A673 (cell line): ENCODE measurements at regions not wholly inside any gene's neighbourhood (a gene's known extent, or its start where the extent isn't known, plus 50 kb on each side); places are given as distances from the start of the nearest gene placed in this dataset.

Source experiments
- BruUV-seq: library from RNA; stranded (reverse); fragments of 400-500 nt; replicated peaks from 2 replicates; lab custom pipeline; 2021; lab: Mats Ljungman, UMichigan
- CTCF ChIA-PET: fragments of 300-600 bp; sonication (Branson Sonifier 250); formaldehyde crosslinking; loops from one replicate; lab custom pipeline; 2022; ENCODE audit warnings: antibody characterized with exemption; lab: Charles Lee
- POLR2A ChIA-PET: fragments of 300-600 bp; sonication (Branson Sonifier 250); formaldehyde crosslinking; loops from one replicate; lab custom pipeline; 2022; ENCODE audit warnings: antibody characterized with exemption; ENCODE audit not compliant: low non-redundant PET; lab: Charles Lee
- DNase-seq: peaks from one replicate; pipeline ENCODE4 v3.0.0-alpha.2; 2015; ENCODE audit warnings: low spot score
- H3K27ac ChIP-seq: fragments of 200-600 bp; sonication (generic); 2 replicates; pipeline ENCODE4 v1.5.1; 2016; ENCODE audit warnings: mixed run types, low read depth, mild to moderate bottlenecking, mixed read lengths, antibody characterized with exemption, low read length; ENCODE audit not compliant: poor library complexity, severe bottlenecking
- H3K27me3 ChIP-seq: fragments of 200-600 bp; sonication (generic); replicated peaks from 2 replicates; pipeline ENCODE4 v1.6.1; 2017; ENCODE audit warnings: mixed run types, low read depth, mild to moderate bottlenecking, mixed read lengths, antibody characterized with exemption, low read length; ENCODE audit not compliant: insufficient read depth, poor library complexity
- H3K36me3 ChIP-seq: fragments of 200-600 bp; sonication (generic); 2 replicates; pipeline ENCODE4 v1.6.1; 2016; ENCODE audit warnings: mixed run types, mild to moderate bottlenecking, mixed read lengths, antibody characterized with exemption, low read length; ENCODE audit not compliant: insufficient read depth, poor library complexity, severe bottlenecking
- H3K4me1 ChIP-seq: fragments of 200-600 bp; sonication (generic); 2 replicates; pipeline ENCODE4 v1.6.1; 2017; ENCODE audit warnings: mixed run types, mild to moderate bottlenecking, mixed read lengths, antibody characterized with exemption, low read length; ENCODE audit not compliant: insufficient read depth, poor library complexity, severe bottlenecking
- H3K4me3 ChIP-seq: fragments of 200-600 bp; sonication (generic); 2 replicates; pipeline ENCODE4 v1.5.1; 2016; ENCODE audit warnings: low read depth, mixed run types, mild to moderate bottlenecking, mixed read lengths, low read length; ENCODE audit not compliant: poor library complexity, severe bottlenecking
- H3K9me3 ChIP-seq: fragments of 200-600 bp; sonication (generic); 2 replicates; pipeline ENCODE4 v1.6.1; 2016; ENCODE audit warnings: mixed run types, low read depth, mild to moderate bottlenecking, mixed read lengths, antibody characterized with exemption, low read length; ENCODE audit not compliant: poor library complexity, severe bottlenecking
- EZH2 ChIP-seq: fragments of 200-600 bp; sonication (generic); IDR thresholded peaks from 2 replicates; pipeline ENCODE4 v1.6.1; 2017; ENCODE audit warnings: borderline replicate concordance, low read depth, mild to moderate bottlenecking, mixed read lengths, antibody characterized with exemption, low read length; ENCODE audit not compliant: poor library complexity, severe bottlenecking
- intact Hi-C: fragments of 100-400 bp; cut with micrococcal nuclease; formaldehyde crosslinking; loops from one replicate; pipeline ENCODE4 v1.10.0; 2022; ENCODE audit not compliant: unreplicated experiment
- TF ChIP-seq, protein P1 (sequence below): fragments of 300-800, 200-600 bp; sonication (generic); conservative IDR thresholded peaks from 2 replicates; pipeline ENCODE4 v1.5.1; 2017; ENCODE audit warnings: low read depth, mild to moderate bottlenecking, antibody characterized with exemption, low read length, moderate library complexity, mixed read lengths

DNA sequence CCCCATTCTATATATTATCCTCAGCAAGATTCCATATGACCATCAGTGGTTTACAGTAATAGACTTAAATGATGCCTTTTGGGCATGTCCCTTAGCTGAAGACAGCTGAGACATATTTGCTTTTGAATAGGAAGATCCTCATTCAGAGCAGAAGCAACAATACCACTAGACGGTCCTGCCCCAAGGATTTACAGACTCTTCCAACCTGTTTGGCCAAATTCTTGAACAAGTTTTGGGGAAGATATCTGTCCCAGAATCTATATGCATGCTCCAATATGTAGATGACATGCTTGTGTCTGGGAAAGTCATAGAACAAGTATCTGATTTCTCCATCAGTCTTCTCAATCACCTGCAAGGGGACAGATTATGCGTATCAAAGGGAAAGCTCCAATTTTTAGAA lies 137.1 kb upstream of the RMP24 start:
- Histone ChIP-seq H3K27me3 (no peaks in the 10 kb centered on the region), H3K9me3 (no peaks in the 10 kb centered on the region), H3K4me3 (no peak overlapping the region), H3K4me1 (no peaks in the 10 kb centered on the region), H3K27ac (no peak overlapping the region), H3K36me3 (no peaks in the 10 kb centered on the region)
- no peak for TF ChIP-seq EZH2
- TF ChIP-seq, protein P1, sequence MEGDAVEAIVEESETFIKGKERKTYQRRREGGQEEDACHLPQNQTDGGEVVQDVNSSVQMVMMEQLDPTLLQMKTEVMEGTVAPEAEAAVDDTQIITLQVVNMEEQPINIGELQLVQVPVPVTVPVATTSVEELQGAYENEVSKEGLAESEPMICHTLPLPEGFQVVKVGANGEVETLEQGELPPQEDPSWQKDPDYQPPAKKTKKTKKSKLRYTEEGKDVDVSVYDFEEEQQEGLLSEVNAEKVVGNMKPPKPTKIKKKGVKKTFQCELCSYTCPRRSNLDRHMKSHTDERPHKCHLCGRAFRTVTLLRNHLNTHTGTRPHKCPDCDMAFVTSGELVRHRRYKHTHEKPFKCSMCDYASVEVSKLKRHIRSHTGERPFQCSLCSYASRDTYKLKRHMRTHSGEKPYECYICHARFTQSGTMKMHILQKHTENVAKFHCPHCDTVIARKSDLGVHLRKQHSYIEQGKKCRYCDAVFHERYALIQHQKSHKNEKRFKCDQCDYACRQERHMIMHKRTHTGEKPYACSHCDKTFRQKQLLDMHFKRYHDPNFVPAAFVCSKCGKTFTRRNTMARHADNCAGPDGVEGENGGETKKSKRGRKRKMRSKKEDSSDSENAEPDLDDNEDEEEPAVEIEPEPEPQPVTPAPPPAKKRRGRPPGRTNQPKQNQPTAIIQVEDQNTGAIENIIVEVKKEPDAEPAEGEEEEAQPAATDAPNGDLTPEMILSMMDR, result no peak
- BruUV-seq, result no TSS peak
- intact Hi-C loops, result no loop called here
- DNase-seq, result no peak
- CTCF ChIA-PET, result no interaction called here
- POLR2A ChIA-PET, result no interaction called here

GRCh38 chr18:35835833-35836232 lies 136.6 kb upstream of the RMP24 start:
- intact Hi-C loops, result no loop called here
- H3K27me3 ChIP-seq, result no peaks in the 10 kb centered on the region
- TF ChIP-seq, protein P1, result no peak
- TF ChIP-seq EZH2, result no peak
- DNase-seq, result no peak
- no TSS peak for BruUV-seq
- H3K36me3 ChIP-seq, result no peaks in the 10 kb centered on the region
- H3K4me1 ChIP-seq, result no peaks in the 10 kb centered on the region
- no peak overlapping the region for H3K27ac ChIP-seq
- no peak overlapping the region for H3K4me3 ChIP-seq
- H3K9me3 ChIP-seq, result no peaks in the 10 kb centered on the region
- ChIA-PET CTCF (no interaction called here), POLR2A (no interaction called here)

GRCh38 chr18:35836932-35837331 lies 135.5 kb upstream of the RMP24 start:
- no peak overlapping the region for H3K27ac ChIP-seq
- no peak for TF ChIP-seq EZH2
- TF ChIP-seq, protein P1, result no peak
- intact Hi-C loops, result no loop called here
- ChIA-PET POLR2A (no interaction called here), CTCF (no interaction called here)
- no peaks in the 10 kb centered on the region for H3K9me3 ChIP-seq
- no TSS peak for BruUV-seq
- no peaks in the 10 kb centered on the region for H3K27me3 ChIP-seq
- H3K36me3 ChIP-seq, result no peaks in the 10 kb centered on the region
- DNase-seq, result no peak
- H3K4me3 ChIP-seq, result no peak overlapping the region
- H3K4me1 ChIP-seq, result no peaks in the 10 kb centered on the region
